ENCODE measurements at regions not wholly inside any gene's neighbourhood (a gene's known extent, or its start where the extent isn't known, plus 50 kb on each side); places are given as distances from the start of the nearest gene placed in this dataset.
"Not testable (repeated sequence)": the region's sequence is repeated elsewhere in the genome, so short reads cannot be mapped to it uniquely, and the experiment has no call there.

- no peaks in the 10 kb centered on the region for H3K9me3 Mint-ChIP-seq
- no peaks in the 10 kb centered on the region for H3K27me3 Mint-ChIP-seq
- peaks cover 10% of the 10 kb centered on the region for H3K4me1 Mint-ChIP-seq (ENCODE audit: low read depth)
- ChIA-PET POLR2A (no interaction called here), CTCF (no interaction called here)
- ATAC-seq (peak; percentile 39), DNase-seq (peak; percentile 76)
- H3K4me3 Mint-ChIP-seq = no peak overlapping the region
- TF ChIP-seq, protein P1, sequence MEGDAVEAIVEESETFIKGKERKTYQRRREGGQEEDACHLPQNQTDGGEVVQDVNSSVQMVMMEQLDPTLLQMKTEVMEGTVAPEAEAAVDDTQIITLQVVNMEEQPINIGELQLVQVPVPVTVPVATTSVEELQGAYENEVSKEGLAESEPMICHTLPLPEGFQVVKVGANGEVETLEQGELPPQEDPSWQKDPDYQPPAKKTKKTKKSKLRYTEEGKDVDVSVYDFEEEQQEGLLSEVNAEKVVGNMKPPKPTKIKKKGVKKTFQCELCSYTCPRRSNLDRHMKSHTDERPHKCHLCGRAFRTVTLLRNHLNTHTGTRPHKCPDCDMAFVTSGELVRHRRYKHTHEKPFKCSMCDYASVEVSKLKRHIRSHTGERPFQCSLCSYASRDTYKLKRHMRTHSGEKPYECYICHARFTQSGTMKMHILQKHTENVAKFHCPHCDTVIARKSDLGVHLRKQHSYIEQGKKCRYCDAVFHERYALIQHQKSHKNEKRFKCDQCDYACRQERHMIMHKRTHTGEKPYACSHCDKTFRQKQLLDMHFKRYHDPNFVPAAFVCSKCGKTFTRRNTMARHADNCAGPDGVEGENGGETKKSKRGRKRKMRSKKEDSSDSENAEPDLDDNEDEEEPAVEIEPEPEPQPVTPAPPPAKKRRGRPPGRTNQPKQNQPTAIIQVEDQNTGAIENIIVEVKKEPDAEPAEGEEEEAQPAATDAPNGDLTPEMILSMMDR (IDR thresholded peaks at IDR 0.05) = no peak
- H3K27ac Mint-ChIP-seq = no peak overlapping the region
- no peaks in the 10 kb centered on the region for H3K36me3 Mint-ChIP-seq (ENCODE audit: low read depth)
- intact Hi-C loops (cut with micrococcal nuclease) = no loop called here
Measured at GRCh38 chr1:91603409-91603808, 102.8 kb downstream of the CDC7 start.

DNA sequence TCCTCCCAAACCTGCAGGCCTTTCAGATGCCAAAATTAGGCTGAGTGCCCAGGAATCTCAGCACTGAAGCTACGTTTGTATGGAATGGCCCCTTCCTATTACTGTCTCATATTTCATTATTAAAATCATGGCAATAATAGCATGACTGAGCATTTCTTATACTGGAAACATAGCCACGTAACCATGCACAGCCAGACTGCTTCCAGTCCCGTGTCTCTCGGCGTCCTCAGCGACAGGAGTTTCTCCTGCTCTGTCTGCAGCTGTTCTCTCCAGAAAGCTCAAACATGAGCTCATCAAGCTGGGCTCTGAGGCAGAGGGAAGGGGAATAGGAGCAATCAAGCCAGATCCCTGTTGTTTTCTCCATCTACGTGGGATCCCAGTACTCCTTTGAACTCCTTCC lies 104.0 kb downstream of the CDC7 start:
- intact Hi-C loops (cut with micrococcal nuclease) = no loop called here
- Mint-ChIP-seq H3K36me3 (ENCODE audit: low read depth) (no peaks in the 10 kb centered on the region), H3K27me3 (no peaks in the 10 kb centered on the region), H3K9me3 (no peaks in the 10 kb centered on the region), H3K4me3 (no peak overlapping the region), H3K27ac (no peak overlapping the region), H3K4me1 (ENCODE audit: low read depth) (peaks cover 10% of the 10 kb centered on the region)
- DNase-seq = no peak
- CTCF ChIA-PET = no interaction called here
- POLR2A ChIA-PET = interaction anchor here (0.5 kb wide), 1 partner anchor 103 kb away, joined by 3 read pairs; no protein-coding TSS in a partner anchor
- no peak for ATAC-seq
- TF ChIP-seq, protein P1 (IDR thresholded peaks at IDR 0.05) = no peak

DNA sequence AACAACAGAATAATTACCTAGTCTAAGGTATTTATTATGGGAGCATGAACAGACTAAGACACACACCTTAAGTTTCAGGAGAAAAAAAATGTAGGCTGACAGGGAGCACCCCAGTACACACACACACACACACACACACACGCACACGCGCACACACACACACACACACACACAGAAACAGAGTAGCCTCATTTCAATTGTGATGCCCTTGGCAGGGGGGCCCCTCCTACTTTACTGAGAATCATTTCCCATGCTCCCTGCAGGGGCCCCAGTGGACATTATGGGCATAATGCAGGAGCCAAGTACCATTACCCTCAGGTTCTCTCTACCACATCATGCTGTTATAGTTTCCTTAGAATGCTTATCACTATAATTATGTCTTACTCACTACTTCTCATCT lies 104.9 kb downstream of the CDC7 start:
- intact Hi-C loops (cut with micrococcal nuclease) = no loop called here
- Mint-ChIP-seq H3K27ac (no peak overlapping the region), H3K27me3 (no peaks in the 10 kb centered on the region), H3K4me1 (ENCODE audit: low read depth) (peaks cover 10% of the 10 kb centered on the region), H3K36me3 (ENCODE audit: low read depth) (no peaks in the 10 kb centered on the region), H3K9me3 (no peaks in the 10 kb centered on the region), H3K4me3 (no peak overlapping the region)
- no peak for DNase-seq
- ATAC-seq = no peak
- ChIA-PET CTCF (no interaction called here), POLR2A (interaction anchor here (0.6 kb wide), 1 partner anchor 186 kb away, joined by 3 read pairs; no protein-coding TSS in a partner anchor)
- TF ChIP-seq, protein P1 (IDR thresholded peaks at IDR 0.05) = no peak

DNA sequence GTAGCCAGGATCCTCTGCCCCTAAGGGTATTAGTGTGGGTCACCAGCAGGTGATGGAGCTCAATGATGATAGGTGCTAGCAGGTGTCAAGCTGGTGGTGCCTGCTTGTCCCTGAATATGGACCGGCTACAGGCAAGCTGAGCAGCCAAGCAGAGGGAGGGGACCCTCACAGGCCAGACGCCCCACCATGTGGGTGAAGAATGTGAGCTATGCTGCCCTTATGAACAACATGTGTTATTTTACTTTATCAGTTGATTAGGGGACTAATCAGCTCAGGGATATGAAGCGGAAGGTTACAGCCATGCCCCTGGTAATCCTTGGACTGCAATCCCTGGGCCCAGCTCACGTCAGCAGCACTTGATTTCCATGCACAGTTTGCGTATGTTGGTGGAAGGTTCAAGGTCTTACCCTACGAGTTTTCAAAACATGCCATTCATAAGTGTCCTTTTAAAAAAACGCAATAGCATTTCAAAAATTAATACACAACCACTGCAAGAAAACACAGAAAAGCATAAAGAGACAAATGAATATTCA lies 106.0 kb downstream of the CDC7 start:
- ChIA-PET CTCF (interaction anchor here (1.1 kb wide), 1 partner anchor 11 kb away, joined by 3 read pairs; no protein-coding TSS in a partner anchor), POLR2A (interaction anchor here (0.6 kb wide), 1 partner anchor 489 kb away, joined by 3 read pairs; no protein-coding TSS in a partner anchor)
- H3K27ac Mint-ChIP-seq = no peak overlapping the region

GRCh38 chr1:91607686-91608085 lies 107.0 kb downstream of the CDC7 start:
- H3K27ac Mint-ChIP-seq; H3K9me3 Mint-ChIP-seq; intact Hi-C loops (cut with micrococcal nuclease); H3K4me3 Mint-ChIP-seq; POLR2A ChIA-PET; ATAC-seq; DNase-seq; CTCF ChIA-PET; H3K36me3 Mint-ChIP-seq (ENCODE audit: low read depth); H3K4me1 Mint-ChIP-seq (ENCODE audit: low read depth); H3K27me3 Mint-ChIP-seq: not testable (repeated sequence)

More for the DNA sequence above, 106.0 kb downstream of the CDC7 start:
- no peaks in the 10 kb centered on the region for H3K36me3 Mint-ChIP-seq (ENCODE audit: low read depth)
- H3K4me1 Mint-ChIP-seq (ENCODE audit: low read depth) = peaks cover 10% of the 10 kb centered on the region
- no peaks in the 10 kb centered on the region for H3K9me3 Mint-ChIP-seq
- intact Hi-C loops (cut with micrococcal nuclease) = no loop called here
- no peak for ATAC-seq
- no peaks in the 10 kb centered on the region for H3K27me3 Mint-ChIP-seq
- TF ChIP-seq, protein P1 (IDR thresholded peaks at IDR 0.05) = no peak
- no peak overlapping the region for H3K4me3 Mint-ChIP-seq
- no peak for DNase-seq

All from activated CD8-positive, alpha-beta T cell treated with anti-CD3 and anti-CD28 coated beads for 36 hours (primary cell).